SH-SY5Y (cell line): ENCODE measurements at regions not wholly inside any gene's neighbourhood (a gene's known extent, or its start where the extent isn't known, plus 50 kb on each side); places are given as distances from the start of the nearest gene placed in this dataset.

Experiments used
- GATA2 ChIP-seq: IDR thresholded peaks from 2 replicates; pipeline ENCODE4 v1.6.1; 2011; ENCODE audit warnings: mild to moderate bottlenecking, low read depth, low read length
- GATA3 ChIP-seq: IDR thresholded peaks from 2 replicates; pipeline ENCODE4 v1.6.1; 2011; ENCODE audit warnings: low read depth, mild to moderate bottlenecking, low read length, moderate library complexity

DNA sequence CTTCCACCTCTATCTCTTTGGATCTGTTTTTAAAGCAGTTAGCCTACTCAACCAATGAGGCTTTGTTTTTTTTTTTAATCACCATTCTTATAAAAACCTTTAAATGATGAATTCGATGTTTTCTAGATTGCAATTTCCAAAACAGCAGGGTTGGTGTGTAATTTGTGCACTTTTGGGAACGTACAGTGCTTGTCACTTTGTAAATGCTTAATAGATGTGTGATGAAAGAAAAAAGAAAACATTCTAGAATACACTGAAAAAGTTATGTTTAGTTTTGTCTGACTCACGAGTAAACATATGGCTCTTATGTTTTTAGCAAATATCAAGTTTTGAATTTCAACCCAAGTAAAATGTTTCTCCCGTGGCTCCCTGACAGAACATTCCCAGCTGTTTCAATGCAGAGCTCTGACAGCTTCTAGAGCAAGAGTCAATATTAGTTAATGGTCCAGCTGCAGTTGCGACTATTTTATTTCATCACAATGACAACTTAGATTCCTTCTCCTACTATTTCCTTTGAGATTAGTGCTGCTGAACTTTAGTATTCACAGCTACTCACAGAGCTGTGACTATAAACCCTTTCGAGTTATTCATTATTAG is 362.5 kb upstream of the ADAMTS5 start:
- TF ChIP-seq GATA2 (no peak), GATA3 (no peak)
